ENCODE measurements at regions not wholly inside any gene's neighbourhood (a gene's known extent, or its start where the extent isn't known, plus 50 kb on each side); places are given as distances from the start of the nearest gene placed in this dataset.

GRCh38 chr9:108554831-108555230, 301.0 kb downstream of the ACTL7B start:
- H3K4me1 ChIP-seq (ENCODE audit: insufficient read depth, low read length): no peaks in the 10 kb centered on the region
- H3K27ac ChIP-seq (ENCODE audit: insufficient read length, low read depth, low read length): no peak overlapping the region
- Mint-ChIP-seq H3K4me1 (peaks cover 7 to 13% of the 10 kb centered on the region in 2 experiments), H3K36me3 (ENCODE audit: insufficient read depth in 1 of 3, low read depth in 3 of 3) (no peaks in the 10 kb centered on the region), H3K9me3 (no peaks in the 10 kb centered on the region), H3K27me3 (ENCODE audit: low read depth) (peaks cover 1% of the 10 kb centered on the region), H3K4me3 (no peak overlapping the region), H3K27ac (no peak overlapping the region; a peak in 1 of 7 replicates)
- H3T11ph ChIP-seq (ENCODE audit: low read length): no peak overlapping the region
- no peak overlapping the region for H2AK5ac ChIP-seq (ENCODE audit: insufficient read length, low read length)
- WGBS (ENCODE audit: extremely low coverage, insufficient read length, low lambda C conversion rate): no CpG with 5 or more reads among the region's 3 CpGs
- H3K79me1 ChIP-seq (ENCODE audit: insufficient read depth, low read depth, low read length, poor library complexity, severe bottlenecking): no peaks in the 10 kb centered on the region
- H3K27me3 ChIP-seq (ENCODE audit: insufficient read depth, low read length): no peaks in the 10 kb centered on the region
- H3K23me2 ChIP-seq (ENCODE audit: insufficient read length, low read depth, low read length, poor library complexity, severe bottlenecking): no peaks in the 10 kb centered on the region
- H3K14ac ChIP-seq (ENCODE audit: insufficient read depth, low read length): no peak overlapping the region
- no peak overlapping the region for H3K9ac ChIP-seq (ENCODE audit: extremely low read depth, insufficient read length, low read length)
- H2BK20ac ChIP-seq (ENCODE audit: low read depth, low read length, poor library complexity, severe bottlenecking): no peak overlapping the region
- H2BK5ac ChIP-seq (ENCODE audit: insufficient read length, low read length): no peak overlapping the region
- no peak for DNase-seq
- H2BK120ac ChIP-seq (ENCODE audit: low read depth, low read length, poor library complexity, severe bottlenecking): no peak overlapping the region
- no peak overlapping the region for H4K8ac ChIP-seq (replicated peaks; ENCODE audit: insufficient read length, low read depth, low read length)
- H2BK15ac ChIP-seq (ENCODE audit: low read depth, low read length): no peak overlapping the region
- H2AFZ ChIP-seq (ENCODE audit: low read length): no peak overlapping the region
- H3K18ac ChIP-seq (ENCODE audit: insufficient read length, low read depth, low read length): no peak overlapping the region
- no peak for TF ChIP-seq CTCF (conservative IDR thresholded peaks at IDR 0.05)
- no peak overlapping the region for H3K4ac ChIP-seq (ENCODE audit: low read depth, low read length)
- no peak overlapping the region for H2BK12ac ChIP-seq (ENCODE audit: insufficient read length, low read depth, low read length)
- no peak overlapping the region for H4K91ac ChIP-seq (ENCODE audit: insufficient read length, low read depth, low read length)
- H3K9me3 ChIP-seq (ENCODE audit: control insufficient read depth, low read depth, low read length): no peaks in the 10 kb centered on the region
- no peaks in the 10 kb centered on the region for H3K79me2 ChIP-seq (ENCODE audit: insufficient read depth, low read length)
- no peaks in the 10 kb centered on the region for H4K20me1 ChIP-seq (ENCODE audit: control insufficient read depth, insufficient read depth, insufficient read length)
- no peak overlapping the region for H3K23ac ChIP-seq (ENCODE audit: insufficient read length, low read depth, low read length)
- H3K56ac ChIP-seq (ENCODE audit: insufficient read length, low read depth, low read length): no peak overlapping the region
- H4K5ac ChIP-seq (ENCODE audit: insufficient read length, low read depth, low read length): no peak overlapping the region
- no peak overlapping the region for H3K4me2 ChIP-seq (ENCODE audit: insufficient read depth, insufficient read length, low read length)
